HepG2 (cell line): ENCODE measurements at regions not wholly inside any gene's neighbourhood (a gene's known extent, or its start where the extent isn't known, plus 50 kb on each side); places are given as distances from the start of the nearest gene placed in this dataset.

Source experiments
- ATAC-seq: fragments of 200-7000 bp; cut with Tn5 transposase; 3 replicates; pipeline ENCODE4 v1.9.1; 2020; ENCODE audit warnings: mild to moderate bottlenecking, moderate library complexity
- BruUV-seq: library from RNA; stranded (reverse); fragments of 400-500 nt; replicated peaks from 2 replicates; lab custom pipeline; 2021; lab: Mats Ljungman, UMichigan
- CTCF ChIA-PET: fragments of 300-600 bp; formaldehyde crosslinking; extraction: SDS; loops from one replicate; lab custom pipeline; 2021; ENCODE audit warnings: low total read pairs, inconsistent platforms, low intra/inter-chr PET ratio; lab: Yijun Ruan, JAX
- POLR2A ChIA-PET: fragments of 350-600 bp; sonication (Branson Sonifier 250); formaldehyde crosslinking; loops from one replicate; lab custom pipeline; 2020; ENCODE audit warnings: antibody characterized with exemption, inconsistent platforms; lab: Yijun Ruan, JAX
- DNase-seq: peaks from one replicate; pipeline ENCODE4 v3.0.0-alpha.2; 2015; ENCODE audit warnings: low spot score
- FAIRE-seq: peaks from 3 replicates; lab custom pipeline; 2011; peaks lifted over from hg19 to GRCh38; lab: Jason Lieb, UNC
- H2AFZ ChIP-seq: one replicate; pipeline ENCODE4 v1.6.1; 2011; ENCODE audit warnings: low read length, inconsistent platforms
- H3K27ac ChIP-seq: fragments of 300-600 bp; 3 replicates; pipeline ENCODE4 v1.8.0; 2011; ENCODE audit warnings: mixed run types, mild to moderate bottlenecking, mixed read lengths, low read length, inconsistent platforms; ENCODE audit not compliant: insufficient read depth; ENCODE audit errors: extremely low read length
- H3K27me3 ChIP-seq, 2 experiments: fragments of 200-600 bp in 1 of 2; 2 replicates in 1 of 2; 3 replicates in 1 of 2; pipeline versions ENCODE4 v1.6.0 to v1.8.0; 2011; ENCODE audit warnings: low read length in 2 of 2, mild to moderate bottlenecking in 2 of 2, moderate library complexity in 2 of 2, inconsistent platforms in 1 of 2; ENCODE audit not compliant: insufficient read depth in 2 of 2, control insufficient read depth in 1 of 2
- H3K36me3 ChIP-seq, 2 experiments: fragments of 200-600 bp in 1 of 2; replicated peaks in 1 of 2; 2 replicates in 1 of 2; 3 replicates in 1 of 2; pipeline versions ENCODE4 v1.5.1 to v1.8.0; 2011; ENCODE audit warnings: low read length in 2 of 2, inconsistent platforms in 1 of 2; ENCODE audit not compliant: insufficient read depth in 2 of 2, control insufficient read depth in 1 of 2
- H3K4me1 ChIP-seq: 2 replicates; pipeline ENCODE4 v1.5.1; 2012; ENCODE audit warnings: low read length, inconsistent platforms; ENCODE audit not compliant: insufficient read depth
- H3K4me2 ChIP-seq: 2 replicates; pipeline ENCODE4 v1.6.0; 2011; ENCODE audit warnings: low read depth, low read length, inconsistent platforms
- H3K4me3 ChIP-seq, 3 experiments: fragments of 200-600 bp in 1 of 3; sonication (generic), shearing (Covaris generic) in 1 of 3; replicated peaks in 1 of 3; 2 replicates each; pipeline ENCODE4 v1.5.1; 2011 to 2016; ENCODE audit warnings: low read length in 3 of 3, inconsistent platforms in 2 of 3, low read depth in 2 of 3, mild to moderate bottlenecking in 2 of 3, control low read depth in 1 of 3, mixed read lengths in 1 of 3; ENCODE audit not compliant: insufficient read depth in 1 of 3
- H3K79me2 ChIP-seq: one replicate; pipeline ENCODE4 v1.6.1; 2011; ENCODE audit warnings: low read length, inconsistent platforms; ENCODE audit not compliant: insufficient read depth
- H3K9ac ChIP-seq: 2 replicates; pipeline ENCODE4 v1.6.0; 2011; ENCODE audit warnings: mild to moderate bottlenecking, low read depth, low read length, inconsistent platforms; ENCODE audit not compliant: insufficient read depth
- H3K9me3 ChIP-seq: 2 replicates; pipeline ENCODE4 v1.5.1; 2012; ENCODE audit warnings: mild to moderate bottlenecking, low read length
- H4K20me1 ChIP-seq: 2 replicates; pipeline ENCODE4 v1.6.0; 2011; ENCODE audit warnings: inconsistent platforms, mild to moderate bottlenecking, low read length, moderate library complexity; ENCODE audit not compliant: insufficient read depth
- FOXK1 ChIP-seq: sonication (generic); formaldehyde crosslinking; IDR thresholded peaks from 2 replicates; pipeline ENCODE4 v1.4.0; 2020; ENCODE audit warnings: low read depth, missing genetic modification reagents, borderline replicate concordance
- NFRKB ChIP-seq: fragments of 450-650 bp; IDR thresholded peaks from 2 replicates; pipeline ENCODE4 v1.6.1; 2017
- PRPF4 ChIP-seq: fragments of 200-400 bp; formaldehyde crosslinking; IDR thresholded peaks from 2 replicates; pipeline ENCODE4 v1.6.1; 2016; ENCODE audit warnings: low read length, low read depth; ENCODE audit not compliant: poor library complexity, severe bottlenecking
- RERE ChIP-seq: IDR thresholded peaks from 2 replicates; pipeline ENCODE4 v1.6.1; 2016; ENCODE audit warnings: low read depth, missing genetic modification reagents, missing compliant biosample characterization
- SMAD3 ChIP-seq: sonication (generic); formaldehyde crosslinking; IDR thresholded peaks from 2 replicates; pipeline ENCODE4 v1.4.0; 2020; ENCODE audit warnings: missing genetic modification reagents
- THAP9 ChIP-seq: sonication (generic); formaldehyde crosslinking; IDR thresholded peaks from 2 replicates; pipeline ENCODE4; 2020; ENCODE audit warnings: missing genetic modification reagents, mild to moderate bottlenecking, borderline replicate concordance
- ZBTB26 ChIP-seq: IDR thresholded peaks from 2 replicates; pipeline ENCODE4 v1.6.1; 2016; ENCODE audit warnings: missing compliant biosample characterization, missing genetic modification reagents, borderline replicate concordance
- ZIK1 ChIP-seq: sonication (generic); formaldehyde crosslinking; IDR thresholded peaks from 2 replicates; pipeline ENCODE4 v1.5.0; 2020; ENCODE audit warnings: mild to moderate bottlenecking, low read depth, missing genetic modification reagents, borderline replicate concordance
- ZNF761 ChIP-seq: sonication (generic); formaldehyde crosslinking; conservative IDR thresholded peaks from 2 replicates; pipeline ENCODE4 v1.4.0; 2020; ENCODE audit warnings: mild to moderate bottlenecking, missing genetic modification reagents
- ZNF773 ChIP-seq: sonication (generic); formaldehyde crosslinking; IDR thresholded peaks from 2 replicates; pipeline ENCODE4 v1.4.0; 2020; ENCODE audit warnings: missing genetic modification reagents, borderline replicate concordance
- ZSCAN12 ChIP-seq: sonication (generic); formaldehyde crosslinking; IDR thresholded peaks from 2 replicates; pipeline ENCODE4 v1.9.0; 2021; ENCODE audit warnings: mild to moderate bottlenecking, missing genetic modification reagents
- WGBS: methylation state at CpG from one replicate; pipeline ENCODE4 v1.1.6; 2017; ENCODE audit warnings: low lambda C conversion rate; 5-methylcytosine and 5-hydroxymethylcytosine counted together
- in situ Hi-C: cut with HindIII; loops from 2 replicates; pipeline ENCODE4 v1.10.0; 2017; ENCODE audit warnings: low pct_unique_long_range_greater_than_20kb; ENCODE audit not compliant: extremely low pct_ligation_motif_present
- intact Hi-C: fragments of 100-400 bp; cut with micrococcal nuclease; formaldehyde crosslinking; loops from one replicate; pipeline ENCODE4 v1.10.0; 2022; ENCODE audit not compliant: unreplicated experiment
- TF ChIP-seq, protein P1 (sequence below): sonication (generic); formaldehyde crosslinking; IDR thresholded peaks from 2 replicates; pipeline ENCODE4 v1.4.0; 2020; ENCODE audit warnings: mild to moderate bottlenecking, missing genetic modification reagents

GRCh38 chr22:27441706-27442475, 359.7 kb downstream of the MN1 start:
- Histone ChIP-seq H3K27ac (no peak overlapping the region), H3K27me3 (0 out of 5 replicates have a peak, but pooled peaks cover 0 to 7% of the 10 kb centered on the region in 2 experiments), H3K9ac (no peak overlapping the region), H3K4me1 (no peaks in the 10 kb centered on the region), H3K36me3 (no peaks in the 10 kb centered on the region), H4K20me1 (no peaks in the 10 kb centered on the region), H3K9me3 (no peaks in the 10 kb centered on the region), H2AFZ (no peak overlapping the region), H3K4me3 (no peak overlapping the region), H3K4me2 (no peak overlapping the region), H3K79me2 (no peaks in the 10 kb centered on the region)
- no peak for FAIRE-seq
- intact Hi-C loops = no loop called here
- WGBS = 49% methylated on average over 19 of the region's 22 CpGs
- CTCF ChIA-PET = no interaction called here
- POLR2A ChIA-PET = no interaction called here
- ATAC-seq = no peak
- no peak for DNase-seq
- BruUV-seq = no TSS peak
- in situ Hi-C loops = no loop called here
- TF ChIP-seq PRPF4 = no peak
- TF ChIP-seq ZBTB26 (CRISPR knock-in tag) = no peak
- TF ChIP-seq FOXK1 = no peak
- no peak for TF ChIP-seq ZNF761 (CRISPR knock-in tag)
- no peak for TF ChIP-seq ZIK1 (CRISPR knock-in tag)
- TF ChIP-seq RERE = no peak
- TF ChIP-seq ZNF773 = no peak
- TF ChIP-seq THAP9 (CRISPR knock-in tag) = no peak
- TF ChIP-seq, protein P1, sequence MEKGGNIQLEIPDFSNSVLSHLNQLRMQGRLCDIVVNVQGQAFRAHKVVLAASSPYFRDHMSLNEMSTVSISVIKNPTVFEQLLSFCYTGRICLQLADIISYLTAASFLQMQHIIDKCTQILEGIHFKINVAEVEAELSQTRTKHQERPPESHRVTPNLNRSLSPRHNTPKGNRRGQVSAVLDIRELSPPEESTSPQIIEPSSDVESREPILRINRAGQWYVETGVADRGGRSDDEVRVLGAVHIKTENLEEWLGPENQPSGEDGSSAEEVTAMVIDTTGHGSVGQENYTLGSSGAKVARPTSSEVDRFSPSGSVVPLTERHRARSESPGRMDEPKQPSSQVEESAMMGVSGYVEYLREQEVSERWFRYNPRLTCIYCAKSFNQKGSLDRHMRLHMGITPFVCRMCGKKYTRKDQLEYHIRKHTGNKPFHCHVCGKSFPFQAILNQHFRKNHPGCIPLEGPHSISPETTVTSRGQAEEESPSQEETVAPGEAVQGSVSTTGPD = no peak
- TF ChIP-seq SMAD3 (CRISPR knock-in tag) = no peak
- TF ChIP-seq ZSCAN12 = no peak
- no peak for TF ChIP-seq NFRKB
